Astrocyte (in vitro differentiated cells and primary cell): ENCODE measurements at regions not wholly inside any gene's neighbourhood (a gene's known extent, or its start where the extent isn't known, plus 50 kb on each side); places are given as distances from the start of the nearest gene placed in this dataset.
"Not testable (repeated sequence)": the region's sequence is repeated elsewhere in the genome, so short reads cannot be mapped to it uniquely, and the experiment has no call there.

ENCODE experiments used
- DNase-seq: peaks from one replicate; pipeline ENCODE4 v3.0.0-alpha.2; 2010; ENCODE audit warnings: low read depth
- FAIRE-seq: peaks from 2 replicates; lab custom pipeline; 2011; peaks lifted over from hg19 to GRCh38; lab: Jason Lieb, UNC
- H2AFZ ChIP-seq: 2 replicates; pipeline ENCODE4 v1.6.0; 2012; ENCODE audit warnings: low read depth, low read length, inconsistent platforms
- H3K27ac ChIP-seq: 2 replicates; pipeline ENCODE4 v1.5.1; 2011; ENCODE audit warnings: low read depth, low read length, inconsistent platforms
- H3K27me3 ChIP-seq: 2 replicates; pipeline ENCODE4 v1.6.0; 2011; ENCODE audit warnings: low read length, inconsistent platforms; ENCODE audit not compliant: insufficient read depth
- H3K36me3 ChIP-seq: 2 replicates; pipeline ENCODE4 v1.5.1; 2011; ENCODE audit warnings: low read length, inconsistent platforms; ENCODE audit not compliant: insufficient read depth
- H3K4me1 ChIP-seq: 2 replicates; pipeline ENCODE4 v1.5.1; 2011; ENCODE audit warnings: low read length, inconsistent platforms; ENCODE audit not compliant: insufficient read depth
- H3K4me2 ChIP-seq: 2 replicates; pipeline ENCODE4 v1.6.0; 2012; ENCODE audit warnings: low read length, inconsistent platforms
- H3K4me3 ChIP-seq: 2 replicates; pipeline ENCODE4 v1.5.1; 2011; ENCODE audit warnings: low read depth, mild to moderate bottlenecking, low read length, inconsistent platforms; ENCODE audit not compliant: insufficient read depth
- H3K79me2 ChIP-seq: 2 replicates; pipeline ENCODE4 v1.6.0; 2012; ENCODE audit warnings: mild to moderate bottlenecking, low read length, inconsistent platforms; ENCODE audit not compliant: insufficient read depth
- H3K9ac ChIP-seq: 2 replicates; pipeline ENCODE4 v1.6.0; 2012; ENCODE audit warnings: mild to moderate bottlenecking, low read length, inconsistent platforms
- H3K9me3 ChIP-seq: 2 replicates; pipeline ENCODE4 v1.5.1; 2012; ENCODE audit warnings: low read depth, mild to moderate bottlenecking, low read length, inconsistent platforms; ENCODE audit not compliant: insufficient read depth
- H4K20me1 ChIP-seq: 2 replicates; pipeline ENCODE4 v1.6.0; 2012; ENCODE audit warnings: low read length, inconsistent platforms; ENCODE audit not compliant: insufficient read depth
- H3K27ac Mint-ChIP-seq: one replicate; pipeline ENCODE4 v1.8.0; 2021; ENCODE audit warnings: mild to moderate bottlenecking, mixed read lengths; ENCODE audit not compliant: unreplicated experiment
- H3K27me3 Mint-ChIP-seq: one replicate; pipeline ENCODE4 v1.8.0; 2021; ENCODE audit warnings: low read depth, mixed read lengths; ENCODE audit not compliant: unreplicated experiment
- H3K36me3 Mint-ChIP-seq: one replicate; pipeline ENCODE4 v1.8.0; 2021; ENCODE audit warnings: low read depth, mixed read lengths; ENCODE audit not compliant: unreplicated experiment
- H3K4me1 Mint-ChIP-seq: one replicate; pipeline ENCODE4 v1.8.0; 2021; ENCODE audit warnings: low read depth, mixed read lengths; ENCODE audit not compliant: unreplicated experiment
- H3K4me3 Mint-ChIP-seq: one replicate; pipeline ENCODE4 v1.8.0; 2021; ENCODE audit warnings: mild to moderate bottlenecking, moderate library complexity, mixed read lengths; ENCODE audit not compliant: unreplicated experiment
- H3K9me3 Mint-ChIP-seq: one replicate; pipeline ENCODE4 v1.8.0; 2021; ENCODE audit warnings: mild to moderate bottlenecking, mixed read lengths; ENCODE audit not compliant: unreplicated experiment
- CTCF ChIP-seq: IDR thresholded peaks from 2 replicates; pipeline ENCODE4 v1.5.1; 2011; ENCODE audit warnings: low read depth, mild to moderate bottlenecking, inconsistent platforms, low read length, moderate library complexity; ENCODE audit not compliant: insufficient read depth
- EZH2 ChIP-seq: IDR thresholded peaks from 2 replicates; pipeline ENCODE4 v1.6.1; 2012; ENCODE audit warnings: mild to moderate bottlenecking, low read length, inconsistent platforms; ENCODE audit not compliant: insufficient read depth

- H3K27ac Mint-ChIP-seq = no peak overlapping the region
- Histone ChIP-seq H3K4me2 (no peak overlapping the region), H3K27me3 (no peaks in the 10 kb centered on the region), H3K4me1 (peaks cover 8% of the 10 kb centered on the region), H3K27ac (no peak overlapping the region), H3K79me2 (no peaks in the 10 kb centered on the region), H3K9me3 (no peaks in the 10 kb centered on the region), H2AFZ (no peak overlapping the region), H3K4me3 (no peak overlapping the region), H3K9ac (no peak overlapping the region), H4K20me1 (no peaks in the 10 kb centered on the region), H3K36me3 (no peaks in the 10 kb centered on the region)
- FAIRE-seq = no peak
- H3K36me3 Mint-ChIP-seq = no peaks in the 10 kb centered on the region
- no peak for TF ChIP-seq EZH2
- TF ChIP-seq CTCF = no peak
- H3K27me3 Mint-ChIP-seq = no peaks in the 10 kb centered on the region
- no peak for DNase-seq
- peaks cover 11% of the 10 kb centered on the region for H3K9me3 Mint-ChIP-seq
- peak overlapping the region; percentile 55 for H3K4me3 Mint-ChIP-seq
- H3K4me1 Mint-ChIP-seq = no peaks in the 10 kb centered on the region
These were observed 98.5 kb upstream of the MEF2A start for GRCh38 chr15:99467338-99467720.

GRCh38 chr15:99467853-99468464 is 97.8 kb upstream of the MEF2A start:
- H3K9me3 Mint-ChIP-seq = peaks cover 11% of the 10 kb centered on the region
- no peak overlapping the region for H3K27ac Mint-ChIP-seq
- H3K4me3 ChIP-seq = no peak overlapping the region
- H3K9ac ChIP-seq = no peak overlapping the region
- no peaks in the 10 kb centered on the region for H3K36me3 Mint-ChIP-seq
- H2AFZ ChIP-seq = no peak overlapping the region
- no peaks in the 10 kb centered on the region for H3K36me3 ChIP-seq
- no peaks in the 10 kb centered on the region for H3K4me1 Mint-ChIP-seq
- H3K4me3 Mint-ChIP-seq = no peak overlapping the region
- FAIRE-seq = no peak
- peak; percentile 42 for DNase-seq
- no peak overlapping the region for H3K27ac ChIP-seq
- TF ChIP-seq CTCF (no peak), EZH2 (no peak)
- H3K27me3 Mint-ChIP-seq = no peaks in the 10 kb centered on the region
- no peaks in the 10 kb centered on the region for H3K27me3 ChIP-seq
- H4K20me1 ChIP-seq = no peaks in the 10 kb centered on the region
- no peaks in the 10 kb centered on the region for H3K9me3 ChIP-seq
- H3K4me2 ChIP-seq = no peak overlapping the region
- peaks cover 8% of the 10 kb centered on the region for H3K4me1 ChIP-seq
- no peaks in the 10 kb centered on the region for H3K79me2 ChIP-seq

GRCh38 chr15:99470204-99470603 is 95.6 kb upstream of the MEF2A start:
- not testable (repeated sequence) for H3K79me2 ChIP-seq, H3K36me3 Mint-ChIP-seq

More at GRCh38 chr15:99470204-99470603, 95.6 kb upstream of the MEF2A start:
- FAIRE-seq, H3K4me2 ChIP-seq, H3K4me3 ChIP-seq, H3K4me1 ChIP-seq, H3K27ac ChIP-seq, H3K9ac ChIP-seq, H3K27me3 ChIP-seq, H3K27me3 Mint-ChIP-seq, H3K9me3 ChIP-seq, DNase-seq, H3K4me3 Mint-ChIP-seq, H4K20me1 ChIP-seq, H3K4me1 Mint-ChIP-seq, H3K36me3 ChIP-seq, H3K9me3 Mint-ChIP-seq, H2AFZ ChIP-seq, H3K27ac Mint-ChIP-seq: not testable (repeated sequence)
